Islet of Langerhans (tissue), 1 donor: ENCODE measurements at regions not wholly inside any gene's neighbourhood (a gene's known extent, or its start where the extent isn't known, plus 50 kb on each side); places are given as distances from the start of the nearest gene placed in this dataset.

ENCODE experiments used
- FAIRE-seq: peaks from one replicate; lab custom pipeline; 2011; peaks lifted over from hg19 to GRCh38; lab: Jason Lieb, UNC

GRCh38 chr1:235011599-235012435 lies 116.8 kb downstream of the TOMM20 start:
- FAIRE-seq: no peak

- FAIRE-seq: no peak
Measured at GRCh38 chr1:235011064-235011598, 117.5 kb downstream of the TOMM20 start.

GRCh38 chr1:235009561-235010306 lies 118.9 kb downstream of the TOMM20 start:
- FAIRE-seq: no peak

GRCh38 chr1:235009074-235009473 lies 119.6 kb downstream of the TOMM20 start:
- FAIRE-seq: no peak

GRCh38 chr1:235008239-235008638 lies 120.4 kb downstream of the TOMM20 start:
- FAIRE-seq: no peak

- FAIRE-seq: no peak
Measured at GRCh38 chr1:235006816-235007215, 121.8 kb downstream of the TOMM20 start.

GRCh38 chr1:235006132-235006721 lies 122.4 kb downstream of the TOMM20 start:
- no peak for FAIRE-seq

- no peak for FAIRE-seq
Measured at GRCh38 chr1:235004840-235005391, 123.7 kb downstream of the TOMM20 start.

GRCh38 chr1:235004276-235004675 lies 124.4 kb downstream of the TOMM20 start:
- FAIRE-seq: no peak

GRCh38 chr1:235002706-235003300 lies 125.8 kb downstream of the TOMM20 start:
- no peak for FAIRE-seq

- no peak for FAIRE-seq
Measured at GRCh38 chr1:234999513-234999940, 129.1 kb downstream of the TOMM20 start.

- no peak for FAIRE-seq
Measured at GRCh38 chr1:234997896-234998741, 130.5 kb downstream of the TOMM20 start.

GRCh38 chr1:234997201-234997895 lies 131.3 kb downstream of the TOMM20 start:
- FAIRE-seq: peak; percentile 94

GRCh38 chr1:234996245-234996757 lies 132.3 kb downstream of the TOMM20 start:
- FAIRE-seq: no peak

- no peak for FAIRE-seq
Measured at GRCh38 chr1:234994436-234995295, 134.0 kb downstream of the TOMM20 start.

- no peak for FAIRE-seq
Measured at GRCh38 chr1:234992065-234992464, 136.6 kb downstream of the TOMM20 start.

- no peak for FAIRE-seq
Measured at GRCh38 chr1:234990874-234991801, 137.5 kb downstream of the TOMM20 start.

GRCh38 chr1:234990328-234990675 lies 138.3 kb downstream of the TOMM20 start:
- FAIRE-seq: no peak
